Liver (tissue), 8 donors: ENCODE measurements at regions not wholly inside any gene's neighbourhood (a gene's known extent, or its start where the extent isn't known, plus 50 kb on each side); places are given as distances from the start of the nearest gene placed in this dataset.

Experiments used
- DNase-seq: peaks from one replicate; pipeline ENCODE4 v3.0.0-alpha.2; 2017; ENCODE audit warnings: low spot score
- H3K27ac ChIP-seq, 2 donors: one replicate each; pipeline ENCODE4 v1.7.0; 2013; ENCODE audit warnings: inconsistent platforms in 2 of 2, low read length in 2 of 2, control low read depth in 1 of 2, low read depth in 1 of 2, mild to moderate bottlenecking in 1 of 2
- H3K27me3 ChIP-seq, 4 donors: one replicate each; pipeline versions ENCODE4 v1.6.1 to v1.7.0; 2013; ENCODE audit warnings: low read length in 3 of 4, inconsistent platforms in 1 of 4, mild to moderate bottlenecking in 1 of 4, moderate library complexity in 1 of 4; ENCODE audit not compliant: control insufficient read depth in 4 of 4, insufficient read depth in 4 of 4
- H3K36me3 ChIP-seq, 4 donors: one replicate each; pipeline versions ENCODE4 v1.6.1 to v1.7.0; 2013; ENCODE audit warnings: low read length in 3 of 4, mild to moderate bottlenecking in 3 of 4, low read depth in 1 of 4, moderate library complexity in 1 of 4; ENCODE audit not compliant: control insufficient read depth in 4 of 4, insufficient read depth in 3 of 4
- H3K4me1 ChIP-seq, 4 donors: one replicate each; pipeline versions ENCODE4 v1.6.1 to v1.7.0; 2013; ENCODE audit warnings: low read length in 3 of 4, mild to moderate bottlenecking in 3 of 4, moderate library complexity in 1 of 4; ENCODE audit not compliant: control insufficient read depth in 4 of 4, insufficient read depth in 4 of 4
- H3K4me3 ChIP-seq, 3 donors: one replicate each; pipeline versions ENCODE4 v1.6.1 to v1.7.0; 2013; ENCODE audit warnings: low read length in 3 of 3, control low read depth in 1 of 3, low read depth in 1 of 3, mild to moderate bottlenecking in 1 of 3
- H3K9ac ChIP-seq, 2 donors: one replicate each; pipeline ENCODE4 v1.7.0; 2013; ENCODE audit warnings: low read length in 2 of 2, mild to moderate bottlenecking in 2 of 2, moderate library complexity in 2 of 2, control low read depth in 1 of 2, low read depth in 1 of 2
- H3K9me3 ChIP-seq, 4 donors: one replicate each; pipeline versions ENCODE4 v1.6.1 to v1.7.0; 2013; ENCODE audit warnings: low read length in 3 of 4; ENCODE audit not compliant: control insufficient read depth in 4 of 4
- EGR1 ChIP-seq, 2 donors: IDR thresholded peaks; 2 replicates each; pipeline ENCODE4 v1.6.1; 2016 to 2018; ENCODE audit warnings: antibody characterized with exemption in 2 of 2, low read depth in 2 of 2
- FOXA1 ChIP-seq: IDR thresholded peaks from 2 replicates; pipeline ENCODE4 v1.6.1; 2016; ENCODE audit warnings: antibody characterized with exemption
- FOXA2 ChIP-seq: IDR thresholded peaks from 2 replicates; pipeline ENCODE4 v1.6.1; 2016; ENCODE audit warnings: antibody characterized with exemption
- GABPA ChIP-seq, 2 donors: IDR thresholded peaks in 1 of 2; conservative IDR thresholded peaks in 1 of 2; 2 replicates each; pipeline ENCODE4 v1.6.1; 2016; ENCODE audit warnings: antibody characterized with exemption in 2 of 2, mild to moderate bottlenecking in 1 of 2, moderate library complexity in 1 of 2
- HNF4A ChIP-seq, 2 donors: conservative IDR thresholded peaks; 2 replicates each; pipeline ENCODE4 v1.6.1; 2016; ENCODE audit warnings: antibody characterized with exemption in 2 of 2, mild to moderate bottlenecking in 2 of 2
- HNF4G ChIP-seq: IDR thresholded peaks from 2 replicates; pipeline ENCODE4 v1.6.1; 2016; ENCODE audit warnings: antibody characterized with exemption
- JUND ChIP-seq, 2 donors: IDR thresholded peaks; 2 replicates each; pipeline ENCODE4 v1.6.1; 2016; ENCODE audit warnings: antibody characterized with exemption in 2 of 2
- NR2F2 ChIP-seq: IDR thresholded peaks from 2 replicates; pipeline ENCODE4 v1.6.1; 2016; ENCODE audit warnings: antibody characterized with exemption
- RAD21 ChIP-seq, 2 donors: IDR thresholded peaks; 2 replicates each; pipeline ENCODE4 v1.6.1; 2016; ENCODE audit warnings: antibody characterized with exemption in 2 of 2, mild to moderate bottlenecking in 2 of 2
- RXRA ChIP-seq, 2 donors: IDR thresholded peaks; 2 replicates each; pipeline ENCODE4 v1.6.1; 2017 to 2018; ENCODE audit warnings: antibody characterized with exemption in 2 of 2, mild to moderate bottlenecking in 1 of 2
- SP1 ChIP-seq: IDR thresholded peaks from 2 replicates; pipeline ENCODE4 v1.6.1; 2018; ENCODE audit warnings: antibody characterized with exemption, mild to moderate bottlenecking
- TAF1 ChIP-seq: conservative IDR thresholded peaks from 2 replicates; pipeline ENCODE4 v1.6.1; 2016; ENCODE audit warnings: antibody characterized with exemption, mild to moderate bottlenecking
- YY1 ChIP-seq: IDR thresholded peaks from 2 replicates; pipeline ENCODE4 v1.6.1; 2016; ENCODE audit warnings: antibody characterized with exemption, mild to moderate bottlenecking
- WGBS: extraction: QIAGEN DNeasy Blood & Tissue Kit; methylation state at CpG from one replicate; pipeline ENCODE4 v1.1.7; 2013; 5-methylcytosine and 5-hydroxymethylcytosine counted together
- TF ChIP-seq, protein P1 (sequence below): IDR thresholded peaks from 2 replicates; pipeline ENCODE4 v1.6.1; 2016; ENCODE audit warnings: antibody characterized with exemption, mild to moderate bottlenecking
- TF ChIP-seq, protein P2 (sequence below): IDR thresholded peaks from 2 replicates; pipeline ENCODE4 v1.6.1; 2016; ENCODE audit warnings: antibody characterized with exemption
- TF ChIP-seq, protein P3 (sequence below): fragments of 150-350 bp; IDR thresholded peaks from 2 replicates; pipeline ENCODE4 v1.5.1; 2017; ENCODE audit warnings: improper control_type of control experiment, low read depth, low read length; ENCODE audit not compliant: missing input control
- TF ChIP-seq, protein P4 (sequence below): IDR thresholded peaks from 2 replicates; pipeline ENCODE4 v1.6.1; 2016; ENCODE audit warnings: antibody characterized with exemption
- TF ChIP-seq, protein P5 (sequence below): IDR thresholded peaks from 2 replicates; pipeline ENCODE4 v1.6.1; 2016; ENCODE audit warnings: antibody characterized with exemption
- donor health status: healthy.
- donor health status: healthy.
- donor health status: healthy.
- donor health status: healthy.
- donor health status: healthy.

DNA sequence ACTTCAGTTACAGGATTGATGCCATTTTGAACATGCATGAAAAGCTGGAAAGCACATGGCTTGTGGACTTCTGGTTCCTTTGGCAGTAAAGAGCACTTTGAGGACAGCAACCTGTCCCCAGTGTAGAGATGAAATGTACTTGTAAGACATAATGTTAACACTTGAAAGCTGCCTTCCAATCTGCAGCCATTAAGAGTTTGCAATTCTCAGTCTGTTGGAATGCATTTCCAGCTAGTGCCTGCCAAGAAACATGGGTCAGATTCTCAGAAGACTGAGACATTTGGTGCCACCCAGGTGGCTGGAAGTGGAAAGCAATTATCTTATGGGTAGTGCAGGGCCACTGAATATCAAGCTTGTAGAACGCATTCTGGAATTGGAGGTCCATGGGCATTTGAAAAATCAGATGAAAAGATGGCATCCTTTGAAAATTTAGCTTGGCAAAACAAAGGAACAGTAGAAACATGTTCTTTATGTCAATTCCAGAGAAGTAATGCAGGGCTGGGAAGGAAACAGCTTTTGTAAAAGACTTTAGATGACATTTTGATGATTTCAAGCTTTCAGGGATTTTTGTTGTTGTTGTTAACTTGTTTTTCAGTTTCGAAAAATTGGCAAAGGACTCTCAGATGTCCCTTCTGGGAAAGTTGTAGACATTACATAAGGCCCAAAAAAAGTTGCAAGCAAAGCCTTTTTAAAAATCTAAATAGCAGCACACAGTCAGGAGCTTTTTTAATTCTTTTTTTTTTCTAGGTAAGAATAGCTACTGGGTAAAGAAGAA is 147.0 kb downstream of the ABCA8 start (continued):
- TF ChIP-seq, protein P1, sequence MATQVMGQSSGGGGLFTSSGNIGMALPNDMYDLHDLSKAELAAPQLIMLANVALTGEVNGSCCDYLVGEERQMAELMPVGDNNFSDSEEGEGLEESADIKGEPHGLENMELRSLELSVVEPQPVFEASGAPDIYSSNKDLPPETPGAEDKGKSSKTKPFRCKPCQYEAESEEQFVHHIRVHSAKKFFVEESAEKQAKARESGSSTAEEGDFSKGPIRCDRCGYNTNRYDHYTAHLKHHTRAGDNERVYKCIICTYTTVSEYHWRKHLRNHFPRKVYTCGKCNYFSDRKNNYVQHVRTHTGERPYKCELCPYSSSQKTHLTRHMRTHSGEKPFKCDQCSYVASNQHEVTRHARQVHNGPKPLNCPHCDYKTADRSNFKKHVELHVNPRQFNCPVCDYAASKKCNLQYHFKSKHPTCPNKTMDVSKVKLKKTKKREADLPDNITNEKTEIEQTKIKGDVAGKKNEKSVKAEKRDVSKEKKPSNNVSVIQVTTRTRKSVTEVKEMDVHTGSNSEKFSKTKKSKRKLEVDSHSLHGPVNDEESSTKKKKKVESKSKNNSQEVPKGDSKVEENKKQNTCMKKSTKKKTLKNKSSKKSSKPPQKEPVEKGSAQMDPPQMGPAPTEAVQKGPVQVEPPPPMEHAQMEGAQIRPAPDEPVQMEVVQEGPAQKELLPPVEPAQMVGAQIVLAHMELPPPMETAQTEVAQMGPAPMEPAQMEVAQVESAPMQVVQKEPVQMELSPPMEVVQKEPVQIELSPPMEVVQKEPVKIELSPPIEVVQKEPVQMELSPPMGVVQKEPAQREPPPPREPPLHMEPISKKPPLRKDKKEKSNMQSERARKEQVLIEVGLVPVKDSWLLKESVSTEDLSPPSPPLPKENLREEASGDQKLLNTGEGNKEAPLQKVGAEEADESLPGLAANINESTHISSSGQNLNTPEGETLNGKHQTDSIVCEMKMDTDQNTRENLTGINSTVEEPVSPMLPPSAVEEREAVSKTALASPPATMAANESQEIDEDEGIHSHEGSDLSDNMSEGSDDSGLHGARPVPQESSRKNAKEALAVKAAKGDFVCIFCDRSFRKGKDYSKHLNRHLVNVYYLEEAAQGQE, result no peak
- TF ChIP-seq RAD21 (IDR thresholded peaks at IDR 0.05), result no peak
- TF ChIP-seq, protein P2, sequence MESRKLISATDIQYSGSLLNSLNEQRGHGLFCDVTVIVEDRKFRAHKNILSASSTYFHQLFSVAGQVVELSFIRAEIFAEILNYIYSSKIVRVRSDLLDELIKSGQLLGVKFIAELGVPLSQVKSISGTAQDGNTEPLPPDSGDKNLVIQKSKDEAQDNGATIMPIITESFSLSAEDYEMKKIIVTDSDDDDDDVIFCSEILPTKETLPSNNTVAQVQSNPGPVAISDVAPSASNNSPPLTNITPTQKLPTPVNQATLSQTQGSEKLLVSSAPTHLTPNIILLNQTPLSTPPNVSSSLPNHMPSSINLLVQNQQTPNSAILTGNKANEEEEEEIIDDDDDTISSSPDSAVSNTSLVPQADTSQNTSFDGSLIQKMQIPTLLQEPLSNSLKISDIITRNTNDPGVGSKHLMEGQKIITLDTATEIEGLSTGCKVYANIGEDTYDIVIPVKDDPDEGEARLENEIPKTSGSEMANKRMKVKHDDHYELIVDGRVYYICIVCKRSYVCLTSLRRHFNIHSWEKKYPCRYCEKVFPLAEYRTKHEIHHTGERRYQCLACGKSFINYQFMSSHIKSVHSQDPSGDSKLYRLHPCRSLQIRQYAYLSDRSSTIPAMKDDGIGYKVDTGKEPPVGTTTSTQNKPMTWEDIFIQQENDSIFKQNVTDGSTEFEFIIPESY, result no peak

DNA sequence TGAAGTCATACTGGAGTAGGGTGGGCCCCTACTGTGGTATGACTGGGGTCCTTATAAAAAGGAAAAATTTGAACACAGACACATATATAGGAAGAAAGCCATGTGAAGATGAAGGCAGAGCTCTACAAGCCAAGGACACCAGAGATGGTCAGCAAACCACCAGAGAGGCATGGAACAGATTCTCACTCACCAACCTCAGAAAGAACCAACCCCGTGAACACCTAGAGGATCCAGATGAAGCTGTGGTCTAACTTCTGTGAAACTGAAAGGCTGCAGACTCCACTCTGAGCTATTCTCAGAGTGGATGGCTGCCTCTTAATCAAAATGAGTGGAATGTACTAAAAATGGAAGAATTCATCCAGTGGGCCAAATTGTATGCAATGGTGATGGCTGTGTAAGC is 149.6 kb downstream of the ABCA8 start:
- no peak overlapping the region for H3K4me3 ChIP-seq
- no peaks in the 10 kb centered on the region for H3K9me3 ChIP-seq
- no peak overlapping the region for H3K9ac ChIP-seq
- 100% methylated on average over 1 of the region's 1 CpG for WGBS
- peaks cover 0 to 3% (median 2%) of the 10 kb centered on the region in 4 donors for H3K4me1 ChIP-seq
- no peaks in the 10 kb centered on the region for H3K27me3 ChIP-seq
- no peaks in the 10 kb centered on the region for H3K36me3 ChIP-seq
- TF ChIP-seq JUND (IDR thresholded peaks at IDR 0.05) (no peak), RAD21 (IDR thresholded peaks at IDR 0.05) (no peak), HNF4A (conservative IDR thresholded peaks at IDR 0.05) (no peak), GABPA (IDR thresholded peaks at IDR 0.05 in 1 of 2, conservative IDR thresholded peaks at IDR 0.05 in 1 of 2) (no peak), FOXA2 (no peak), EGR1 (IDR thresholded peaks at IDR 0.05; ENCODE audit: low read depth in 2 of 2) (no peak), HNF4G (no peak), SP1 (no peak), FOXA1 (no peak), TAF1 (no peak), RXRA (IDR thresholded peaks at IDR 0.05) (no peak), NR2F2 (no peak), YY1 (no peak)
- TF ChIP-seq, protein P3, sequence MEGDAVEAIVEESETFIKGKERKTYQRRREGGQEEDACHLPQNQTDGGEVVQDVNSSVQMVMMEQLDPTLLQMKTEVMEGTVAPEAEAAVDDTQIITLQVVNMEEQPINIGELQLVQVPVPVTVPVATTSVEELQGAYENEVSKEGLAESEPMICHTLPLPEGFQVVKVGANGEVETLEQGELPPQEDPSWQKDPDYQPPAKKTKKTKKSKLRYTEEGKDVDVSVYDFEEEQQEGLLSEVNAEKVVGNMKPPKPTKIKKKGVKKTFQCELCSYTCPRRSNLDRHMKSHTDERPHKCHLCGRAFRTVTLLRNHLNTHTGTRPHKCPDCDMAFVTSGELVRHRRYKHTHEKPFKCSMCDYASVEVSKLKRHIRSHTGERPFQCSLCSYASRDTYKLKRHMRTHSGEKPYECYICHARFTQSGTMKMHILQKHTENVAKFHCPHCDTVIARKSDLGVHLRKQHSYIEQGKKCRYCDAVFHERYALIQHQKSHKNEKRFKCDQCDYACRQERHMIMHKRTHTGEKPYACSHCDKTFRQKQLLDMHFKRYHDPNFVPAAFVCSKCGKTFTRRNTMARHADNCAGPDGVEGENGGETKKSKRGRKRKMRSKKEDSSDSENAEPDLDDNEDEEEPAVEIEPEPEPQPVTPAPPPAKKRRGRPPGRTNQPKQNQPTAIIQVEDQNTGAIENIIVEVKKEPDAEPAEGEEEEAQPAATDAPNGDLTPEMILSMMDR, result no peak
- TF ChIP-seq, protein P4, sequence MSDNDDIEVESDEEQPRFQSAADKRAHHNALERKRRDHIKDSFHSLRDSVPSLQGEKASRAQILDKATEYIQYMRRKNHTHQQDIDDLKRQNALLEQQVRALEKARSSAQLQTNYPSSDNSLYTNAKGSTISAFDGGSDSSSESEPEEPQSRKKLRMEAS, result no peak
- TF ChIP-seq, protein P5, sequence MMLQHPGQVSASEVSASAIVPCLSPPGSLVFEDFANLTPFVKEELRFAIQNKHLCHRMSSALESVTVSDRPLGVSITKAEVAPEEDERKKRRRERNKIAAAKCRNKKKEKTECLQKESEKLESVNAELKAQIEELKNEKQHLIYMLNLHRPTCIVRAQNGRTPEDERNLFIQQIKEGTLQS, result no peak
- TF ChIP-seq, protein P2, result no peak
- TF ChIP-seq, protein P1, result no peak
- no peak for DNase-seq
- H3K27ac ChIP-seq, result no peak overlapping the region
